Stimulated activated memory B cell treated with anti-CD40 and anti-IgM and Interleukin-4, amounts not matched to agents 10 μg/mL and 1 μg/mL and 100 μg/mL, for 72 hours (primary cell): ENCODE measurements at regions not wholly inside any gene's neighbourhood (a gene's known extent, or its start where the extent isn't known, plus 50 kb on each side); places are given as distances from the start of the nearest gene placed in this dataset.

Experiments used
- ATAC-seq: fragments of 150-1000 bp; cut with Tn5 transposase; 2 replicates; pipeline ENCODE4 v1.10.0; 2021
- H3K27ac Mint-ChIP-seq: one replicate; pipeline ENCODE4 v1.8.0; 2022; ENCODE audit warnings: mild to moderate bottlenecking, mixed read lengths
- H3K27me3 Mint-ChIP-seq: one replicate; pipeline ENCODE4 v1.8.0; 2022; ENCODE audit warnings: mixed read lengths
- H3K36me3 Mint-ChIP-seq: one replicate; pipeline ENCODE4 v1.8.0; 2022; ENCODE audit warnings: mixed read lengths
- H3K4me1 Mint-ChIP-seq: one replicate; pipeline ENCODE4 v1.8.0; 2022; ENCODE audit warnings: mixed read lengths
- H3K4me3 Mint-ChIP-seq: one replicate; pipeline ENCODE4 v1.8.0; 2022; ENCODE audit warnings: mild to moderate bottlenecking, moderate library complexity, mixed read lengths
- H3K9me3 Mint-ChIP-seq: one replicate; pipeline ENCODE4 v1.8.0; 2022; ENCODE audit warnings: mixed read lengths

DNA sequence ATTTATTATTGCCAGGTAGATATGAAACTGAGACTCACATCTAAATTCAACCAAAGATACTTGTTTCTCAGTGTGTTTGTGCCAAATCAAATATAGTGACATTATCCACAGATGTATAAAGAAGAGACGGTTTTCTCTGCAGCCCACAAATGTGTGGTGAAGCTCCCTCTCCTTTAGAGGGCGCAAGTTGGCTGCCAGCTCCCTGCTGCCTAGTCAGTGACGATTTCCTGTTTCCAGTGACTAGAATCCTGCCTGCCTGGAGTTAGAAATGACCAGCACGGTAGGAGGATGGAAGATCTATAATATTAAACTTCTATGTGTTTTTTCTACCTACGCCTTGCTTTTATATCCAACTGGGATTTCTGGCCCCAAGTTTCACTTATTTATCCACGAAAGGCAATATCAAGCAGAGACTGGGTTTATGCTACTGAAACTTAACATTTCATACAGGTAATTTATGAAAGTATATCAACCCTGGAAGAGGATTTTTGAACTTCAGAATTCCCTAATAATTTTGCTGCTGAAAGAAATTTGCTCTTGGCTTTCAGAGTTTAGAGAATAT, 1793.7 kb upstream of the TENM3 start:
- H3K9me3 Mint-ChIP-seq = no peaks in the 10 kb centered on the region
- no peaks in the 10 kb centered on the region for H3K4me1 Mint-ChIP-seq
- no peak overlapping the region for H3K27ac Mint-ChIP-seq
- no peak for ATAC-seq
- no peak overlapping the region for H3K4me3 Mint-ChIP-seq
- H3K27me3 Mint-ChIP-seq = no peaks in the 10 kb centered on the region
- no peaks in the 10 kb centered on the region for H3K36me3 Mint-ChIP-seq

DNA sequence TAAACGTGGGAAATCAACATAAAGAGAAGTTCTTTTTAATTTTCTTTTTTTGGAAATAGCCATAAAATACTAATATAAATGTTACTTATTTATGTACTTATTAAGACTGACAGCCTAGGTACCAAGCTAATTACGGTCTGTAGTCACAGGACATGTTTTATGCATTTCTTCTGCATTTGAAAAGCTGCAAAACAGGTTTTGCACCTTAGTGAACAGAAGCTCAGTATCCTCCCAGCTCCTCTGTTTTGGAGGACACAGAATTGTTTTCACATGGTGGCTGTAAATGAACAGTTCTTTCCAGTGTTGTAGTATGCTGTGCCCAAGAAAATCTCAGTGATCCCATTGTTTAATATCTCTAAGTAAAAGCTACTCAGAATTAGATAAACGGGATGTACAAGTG, 1788.0 kb upstream of the TENM3 start:
- no peaks in the 10 kb centered on the region for H3K36me3 Mint-ChIP-seq
- no peaks in the 10 kb centered on the region for H3K4me1 Mint-ChIP-seq
- no peak for ATAC-seq
- H3K9me3 Mint-ChIP-seq = no peaks in the 10 kb centered on the region
- no peak overlapping the region for H3K27ac Mint-ChIP-seq
- H3K4me3 Mint-ChIP-seq = no peak overlapping the region
- no peaks in the 10 kb centered on the region for H3K27me3 Mint-ChIP-seq

DNA sequence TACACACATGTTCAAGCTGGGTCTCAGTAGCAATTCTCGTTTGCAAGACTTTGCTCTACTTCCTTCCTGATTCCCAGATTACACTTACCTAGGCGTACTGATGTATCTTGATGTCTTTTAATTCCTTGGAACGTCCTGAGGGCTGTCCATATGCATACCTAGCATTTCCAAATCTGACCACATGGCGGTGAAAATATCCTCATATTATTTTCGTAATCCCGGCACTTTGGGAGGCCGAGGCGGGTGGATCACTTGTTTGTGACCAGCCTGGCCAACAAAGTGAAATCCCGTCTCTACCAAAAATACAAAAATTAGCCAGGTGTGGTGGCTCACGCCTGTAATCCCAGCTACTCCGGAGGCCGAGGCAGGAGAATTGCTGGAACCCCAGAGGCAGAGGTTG, 1786.3 kb upstream of the TENM3 start:
- no peak for ATAC-seq
- Mint-ChIP-seq H3K36me3 (no peaks in the 10 kb centered on the region), H3K9me3 (no peaks in the 10 kb centered on the region), H3K4me3 (no peak overlapping the region), H3K4me1 (no peaks in the 10 kb centered on the region), H3K27me3 (no peaks in the 10 kb centered on the region), H3K27ac (no peak overlapping the region)

DNA sequence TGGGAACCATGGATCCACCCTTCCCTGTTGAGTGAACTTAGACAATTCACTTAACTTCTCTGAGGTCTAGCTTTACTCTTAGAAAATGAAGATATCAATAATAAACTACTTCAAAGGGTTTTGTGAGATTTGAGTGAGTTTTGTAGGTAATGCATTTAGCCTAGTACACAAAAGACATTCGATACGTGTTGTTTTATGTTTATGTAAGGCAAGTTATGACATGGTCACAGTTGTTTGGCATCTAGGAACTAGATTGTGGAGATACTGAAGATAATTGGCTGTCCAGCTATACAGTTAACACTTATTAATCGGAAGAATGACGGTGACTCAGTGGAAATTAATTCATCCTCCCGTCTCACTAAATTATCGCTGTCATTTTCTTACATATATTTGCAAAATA, 1781.1 kb upstream of the TENM3 start:
- Mint-ChIP-seq H3K4me1 (no peaks in the 10 kb centered on the region), H3K27ac (no peak overlapping the region), H3K4me3 (no peak overlapping the region), H3K9me3 (peaks cover 7% of the 10 kb centered on the region), H3K27me3 (no peaks in the 10 kb centered on the region), H3K36me3 (no peaks in the 10 kb centered on the region)
- no peak for ATAC-seq

DNA sequence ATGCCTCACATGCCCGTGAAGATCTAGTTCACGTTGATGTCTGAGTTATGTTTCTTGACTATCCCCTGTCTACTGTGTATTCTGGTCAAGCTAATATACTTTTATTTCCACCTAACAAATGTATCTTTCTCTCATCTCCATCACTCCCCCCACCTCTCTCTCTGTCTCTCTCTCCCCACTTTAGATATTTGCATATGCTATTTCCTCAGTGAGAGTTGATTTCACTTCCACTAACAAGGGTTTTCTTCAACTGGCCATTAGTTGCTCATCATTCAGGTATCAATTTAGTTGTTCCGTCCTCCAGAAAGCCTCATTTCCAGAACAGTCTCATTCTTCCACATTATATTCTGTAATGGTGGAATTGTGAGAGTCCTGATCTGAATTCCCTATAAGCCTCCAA, 1777.8 kb upstream of the TENM3 start:
- Mint-ChIP-seq H3K27me3 (no peaks in the 10 kb centered on the region), H3K36me3 (no peaks in the 10 kb centered on the region), H3K27ac (no peak overlapping the region), H3K4me1 (no peaks in the 10 kb centered on the region), H3K9me3 (peaks cover 9% of the 10 kb centered on the region), H3K4me3 (no peak overlapping the region)
- ATAC-seq = no peak

DNA sequence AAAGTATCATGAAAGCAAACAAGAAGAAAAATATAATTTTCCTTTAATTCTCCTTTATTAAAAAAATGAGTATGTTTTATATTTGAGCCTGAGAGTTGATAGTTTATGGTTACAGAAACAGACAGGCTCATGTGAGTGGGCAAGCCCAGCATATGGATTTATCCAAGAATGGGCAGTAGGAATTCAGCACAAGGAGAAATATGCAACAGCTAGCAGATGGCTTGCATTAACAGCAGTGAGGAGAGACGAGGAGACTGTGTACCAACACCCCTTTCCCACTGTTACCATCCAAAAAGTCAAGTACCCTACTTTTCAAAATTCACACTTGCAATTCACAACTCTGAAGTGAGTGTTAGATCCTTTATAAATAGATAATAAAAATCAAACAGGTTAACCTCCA, 1760.2 kb upstream of the TENM3 start:
- Mint-ChIP-seq H3K27ac (no peak overlapping the region), H3K4me1 (no peaks in the 10 kb centered on the region), H3K27me3 (no peaks in the 10 kb centered on the region), H3K36me3 (no peaks in the 10 kb centered on the region), H3K9me3 (no peaks in the 10 kb centered on the region), H3K4me3 (no peak overlapping the region)
- no peak for ATAC-seq

DNA sequence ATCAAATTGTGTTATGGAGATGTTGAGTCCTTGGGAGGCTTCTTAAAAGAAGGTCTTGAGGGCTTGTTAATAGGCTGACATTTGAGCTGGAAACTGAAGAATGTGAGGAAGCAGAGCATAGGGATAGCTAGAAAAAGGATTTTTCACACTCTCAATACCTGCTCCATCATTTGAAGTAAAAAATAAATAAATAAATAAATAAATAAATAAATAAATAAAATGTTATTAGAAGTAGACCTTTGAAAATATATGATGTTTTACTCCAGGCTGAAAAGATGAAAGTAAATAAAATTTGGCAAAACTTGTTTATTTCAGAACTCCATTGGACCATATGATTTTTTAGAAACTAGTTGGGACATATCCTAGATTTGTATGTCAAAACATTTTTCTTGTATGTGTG, 1757.8 kb upstream of the TENM3 start:
- Mint-ChIP-seq H3K4me1 (no peaks in the 10 kb centered on the region), H3K4me3 (no peak overlapping the region), H3K27ac (no peak overlapping the region), H3K27me3 (no peaks in the 10 kb centered on the region), H3K36me3 (no peaks in the 10 kb centered on the region), H3K9me3 (no peaks in the 10 kb centered on the region)
- ATAC-seq = no peak

DNA sequence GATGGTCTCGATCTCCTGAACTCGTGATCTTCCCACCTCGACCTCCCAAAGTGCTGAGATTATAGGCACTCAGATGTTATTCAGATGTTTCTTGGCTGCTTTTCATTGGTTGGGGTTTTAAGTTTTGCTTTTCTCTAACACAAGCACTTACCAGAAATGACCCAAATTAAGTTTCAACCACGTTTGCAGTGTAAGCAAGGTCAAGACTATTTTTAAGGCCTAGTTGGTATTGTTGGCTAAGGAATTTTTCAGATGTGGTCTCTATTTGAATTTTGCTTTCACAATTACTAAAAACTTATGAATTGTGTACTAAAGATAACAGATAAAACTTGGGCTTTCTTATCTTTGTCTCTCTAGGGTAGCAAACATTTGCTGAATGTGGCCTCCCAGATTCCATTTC, 1756.9 kb upstream of the TENM3 start:
- Mint-ChIP-seq H3K27ac (no peak overlapping the region), H3K4me3 (no peak overlapping the region), H3K9me3 (no peaks in the 10 kb centered on the region), H3K27me3 (no peaks in the 10 kb centered on the region), H3K36me3 (no peaks in the 10 kb centered on the region), H3K4me1 (no peaks in the 10 kb centered on the region)
- ATAC-seq = no peak

DNA sequence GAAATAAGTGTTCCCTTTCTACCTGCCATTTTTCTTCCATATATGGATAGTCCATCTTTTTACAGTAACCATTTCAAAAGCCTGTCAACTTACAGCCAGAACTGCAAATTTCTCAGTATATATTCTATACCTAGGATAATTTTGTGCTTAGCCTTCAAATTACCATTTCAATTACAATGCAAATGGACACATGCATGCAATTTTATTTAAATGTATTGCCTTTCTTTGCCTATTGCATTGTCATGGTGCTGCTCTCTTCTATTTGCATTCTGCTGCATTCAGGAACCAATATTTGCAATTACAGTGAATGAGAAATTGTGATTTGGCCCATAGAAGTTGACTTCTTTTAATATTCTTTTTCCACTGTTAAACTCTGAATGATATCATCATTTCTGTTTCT, 1753.4 kb upstream of the TENM3 start:
- H3K9me3 Mint-ChIP-seq = peaks cover 5% of the 10 kb centered on the region
- no peaks in the 10 kb centered on the region for H3K4me1 Mint-ChIP-seq
- ATAC-seq = no peak
- H3K27me3 Mint-ChIP-seq = no peaks in the 10 kb centered on the region
- no peak overlapping the region for H3K4me3 Mint-ChIP-seq
- H3K36me3 Mint-ChIP-seq = no peaks in the 10 kb centered on the region
- no peak overlapping the region for H3K27ac Mint-ChIP-seq

DNA sequence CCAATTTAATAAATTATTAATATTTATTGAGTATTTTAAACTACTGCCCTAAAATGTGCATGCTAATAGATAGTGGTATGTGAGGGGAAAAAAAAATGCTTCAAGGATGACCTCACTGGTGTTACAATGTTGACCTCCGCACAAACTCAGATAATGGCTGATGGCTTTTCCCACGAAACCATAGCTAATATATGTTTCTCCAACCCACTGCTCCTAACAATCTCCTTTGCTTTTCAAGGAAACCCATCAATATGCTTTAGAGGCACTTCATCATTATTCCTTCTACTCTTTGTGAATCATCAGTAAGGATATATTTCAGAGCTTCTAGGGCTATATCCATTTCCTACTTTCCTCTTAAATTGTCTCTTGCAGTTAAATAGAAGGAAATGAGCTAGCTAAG, 1752.0 kb upstream of the TENM3 start:
- ATAC-seq = no peak

DNA sequence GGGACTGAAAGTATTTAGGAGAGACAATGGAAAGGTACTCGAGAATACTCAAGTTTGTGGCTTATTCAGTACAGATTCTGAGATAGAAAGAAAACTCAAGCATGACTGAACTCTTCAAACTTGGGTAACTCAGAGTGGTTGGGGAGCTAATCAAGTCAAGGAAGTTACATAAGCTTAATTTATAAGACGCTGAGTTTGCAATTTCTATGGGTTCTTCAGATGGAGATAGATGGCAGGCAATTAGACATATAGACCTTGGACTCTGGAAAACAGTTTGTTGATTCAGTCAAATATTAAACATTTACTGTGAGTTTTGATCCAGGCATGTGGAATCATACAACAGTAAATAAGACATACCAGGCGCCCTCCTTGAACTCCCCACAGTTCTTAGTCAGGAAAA, 1749.9 kb upstream of the TENM3 start:
- Mint-ChIP-seq H3K36me3 (no peaks in the 10 kb centered on the region), H3K9me3 (peaks cover 13% of the 10 kb centered on the region), H3K27me3 (no peaks in the 10 kb centered on the region), H3K4me3 (no peak overlapping the region), H3K27ac (no peak overlapping the region), H3K4me1 (no peaks in the 10 kb centered on the region)
- no peak for ATAC-seq

More for the DNA sequence above, 1752.0 kb upstream of the TENM3 start:
- Mint-ChIP-seq H3K27me3 (no peaks in the 10 kb centered on the region), H3K4me1 (no peaks in the 10 kb centered on the region), H3K36me3 (no peaks in the 10 kb centered on the region), H3K4me3 (no peak overlapping the region), H3K9me3 (peaks cover 5% of the 10 kb centered on the region), H3K27ac (no peak overlapping the region)

DNA sequence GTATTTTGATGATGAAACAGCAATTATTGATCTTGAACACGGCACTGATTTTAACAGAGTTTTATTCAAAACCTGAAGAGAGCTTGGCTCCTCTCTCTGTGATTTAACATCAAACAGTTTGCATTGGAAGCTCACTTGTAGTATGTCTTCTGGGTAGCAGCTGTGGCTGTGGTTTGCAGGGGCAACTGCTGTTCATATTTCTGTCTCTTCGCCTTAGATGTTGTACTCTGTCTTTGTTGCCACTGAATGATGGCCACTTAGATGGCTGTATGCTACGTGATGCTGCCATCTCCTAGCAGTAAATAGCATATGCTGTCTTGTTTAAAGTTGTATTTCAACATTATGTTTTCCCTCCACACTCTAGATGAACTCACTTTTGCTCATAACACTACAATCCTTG, 1743.0 kb upstream of the TENM3 start:
- peaks cover 16% of the 10 kb centered on the region for H3K9me3 Mint-ChIP-seq
- H3K36me3 Mint-ChIP-seq = no peaks in the 10 kb centered on the region
- no peak for ATAC-seq
- no peak overlapping the region for H3K4me3 Mint-ChIP-seq
- H3K27me3 Mint-ChIP-seq = no peaks in the 10 kb centered on the region
- H3K27ac Mint-ChIP-seq = no peak overlapping the region
- no peaks in the 10 kb centered on the region for H3K4me1 Mint-ChIP-seq

DNA sequence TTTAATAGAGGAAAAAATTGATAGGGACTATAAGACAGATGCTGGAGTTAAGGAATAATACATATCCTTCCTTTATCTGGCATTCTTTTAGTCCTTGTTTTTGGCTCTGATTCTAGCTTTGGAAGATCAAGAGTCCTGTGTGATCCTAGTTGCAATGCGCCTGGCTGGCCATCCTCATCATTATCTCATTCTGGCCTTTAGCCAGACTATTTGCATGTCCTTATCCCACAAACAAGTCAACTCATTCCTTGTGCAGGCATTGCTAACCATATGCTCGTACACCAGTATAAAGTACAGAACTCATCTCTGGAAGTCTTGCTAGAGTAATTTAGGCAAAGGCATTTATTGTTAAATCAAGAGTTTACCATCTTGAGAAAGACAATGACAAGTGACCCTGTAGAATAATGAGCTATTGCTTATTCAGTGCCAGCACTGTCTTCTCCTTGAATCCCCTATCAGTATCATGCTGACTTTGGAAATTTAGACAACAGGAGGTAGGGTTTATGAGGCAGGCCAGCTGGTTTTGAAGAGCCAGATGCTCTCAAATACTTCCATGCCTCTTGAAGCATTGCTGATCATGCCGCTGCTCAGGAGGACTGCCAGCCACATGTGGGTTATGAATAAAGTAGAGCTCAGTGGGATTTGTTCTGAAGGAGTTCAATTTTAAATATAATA, 1730.3 kb upstream of the TENM3 start:
- Mint-ChIP-seq H3K4me1 (no peaks in the 10 kb centered on the region), H3K36me3 (no peaks in the 10 kb centered on the region), H3K9me3 (no peaks in the 10 kb centered on the region), H3K27ac (no peak overlapping the region), H3K27me3 (no peaks in the 10 kb centered on the region), H3K4me3 (no peak overlapping the region)
- no peak for ATAC-seq

DNA sequence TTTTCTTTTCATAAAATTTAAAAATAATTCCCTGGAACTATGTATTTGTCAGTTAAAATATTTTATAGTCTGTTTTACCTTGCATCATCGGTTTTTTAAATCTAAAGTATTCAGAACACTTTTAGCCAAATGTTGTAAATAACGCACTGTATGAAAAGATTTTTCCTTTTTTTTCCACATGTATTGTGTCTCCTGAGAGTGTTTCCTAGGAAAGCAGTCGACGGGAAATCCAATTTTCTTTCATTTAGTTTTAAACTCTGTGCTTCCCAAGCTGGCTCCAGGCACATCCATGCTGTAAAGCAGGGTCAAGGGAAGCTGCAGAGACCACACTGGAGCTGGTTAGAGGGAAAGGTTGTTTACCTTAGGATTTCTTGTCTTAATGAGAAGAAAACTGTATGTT, 1724.3 kb upstream of the TENM3 start:
- H3K36me3 Mint-ChIP-seq = no peaks in the 10 kb centered on the region
- H3K27ac Mint-ChIP-seq = no peak overlapping the region
- no peaks in the 10 kb centered on the region for H3K27me3 Mint-ChIP-seq
- ATAC-seq = no peak
- H3K4me3 Mint-ChIP-seq = no peak overlapping the region
- H3K9me3 Mint-ChIP-seq = no peaks in the 10 kb centered on the region
- H3K4me1 Mint-ChIP-seq = no peaks in the 10 kb centered on the region

DNA sequence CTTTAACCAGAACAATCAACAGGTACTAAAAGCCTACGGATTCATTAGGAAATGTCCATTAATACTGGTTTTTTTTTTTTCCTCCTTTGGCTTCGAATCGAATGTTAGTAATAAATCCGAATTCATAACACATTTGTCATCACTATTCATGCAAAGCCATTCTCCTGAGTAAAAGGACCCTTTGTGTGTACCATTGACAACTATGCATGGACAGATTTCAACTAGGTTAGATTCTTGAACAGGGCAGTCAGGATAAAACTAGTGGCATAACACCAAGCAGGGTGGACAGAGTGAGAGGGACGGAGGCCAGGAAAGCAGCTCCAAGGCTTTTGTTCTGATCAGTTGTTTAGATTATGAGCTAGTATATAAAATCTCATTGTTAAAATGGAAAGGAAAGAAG, 1722.0 kb upstream of the TENM3 start:
- H3K36me3 Mint-ChIP-seq = no peaks in the 10 kb centered on the region
- no peak overlapping the region for H3K4me3 Mint-ChIP-seq
- H3K27ac Mint-ChIP-seq = no peak overlapping the region
- H3K4me1 Mint-ChIP-seq = no peaks in the 10 kb centered on the region
- H3K27me3 Mint-ChIP-seq = no peaks in the 10 kb centered on the region
- no peak for ATAC-seq
- peaks cover 3% of the 10 kb centered on the region for H3K9me3 Mint-ChIP-seq

DNA sequence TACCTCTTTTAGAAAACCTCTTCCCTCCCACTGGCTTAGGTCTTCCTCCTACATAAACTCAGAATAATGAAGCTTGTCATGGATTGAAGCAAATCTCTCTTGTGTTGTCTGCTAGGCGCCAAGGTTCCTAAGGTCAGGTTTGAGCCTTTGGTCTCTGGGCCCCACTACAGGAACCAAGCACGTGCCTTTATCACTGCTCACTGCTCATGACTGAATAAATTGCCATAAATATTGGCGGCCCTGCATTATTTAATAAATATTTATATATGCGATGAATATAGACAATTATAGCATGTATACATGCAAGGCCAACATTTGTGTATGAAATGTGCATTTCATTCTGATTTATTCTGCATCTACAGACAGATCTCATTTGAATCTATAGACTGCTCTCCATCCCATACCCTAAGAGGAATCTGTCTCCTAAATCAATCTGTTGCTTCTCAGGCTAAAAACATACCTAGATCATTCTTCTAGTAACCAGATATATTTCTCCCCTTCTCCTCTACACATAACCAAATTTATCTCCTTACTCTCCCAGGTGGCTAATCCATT, 1717.6 kb upstream of the TENM3 start:
- H3K9me3 Mint-ChIP-seq = peaks cover 3% of the 10 kb centered on the region
- H3K4me3 Mint-ChIP-seq = no peak overlapping the region
- no peak for ATAC-seq
- H3K4me1 Mint-ChIP-seq = no peaks in the 10 kb centered on the region
- H3K36me3 Mint-ChIP-seq = no peaks in the 10 kb centered on the region
- no peak overlapping the region for H3K27ac Mint-ChIP-seq
- no peaks in the 10 kb centered on the region for H3K27me3 Mint-ChIP-seq
